Stimulated activated CD8-positive, alpha-beta memory T cell treated with anti-CD3 and anti-CD28 coated beads, Interleukin-7, amount 100 ng/mL, for 48 hours (primary cell): ENCODE measurements at regions not wholly inside any gene's neighbourhood (a gene's known extent, or its start where the extent isn't known, plus 50 kb on each side); places are given as distances from the start of the nearest gene placed in this dataset.
"Not testable (repeated sequence)": the region's sequence is repeated elsewhere in the genome, so short reads cannot be mapped to it uniquely, and the experiment has no call there.

Source experiments
- DNase-seq, 2 donors: peaks; one replicate each; pipeline ENCODE4 v3.0.0-alpha.2; 2020; ENCODE audit warnings: low read depth in 1 of 2; ENCODE audit errors: extremely low read depth in 1 of 2

DNA sequence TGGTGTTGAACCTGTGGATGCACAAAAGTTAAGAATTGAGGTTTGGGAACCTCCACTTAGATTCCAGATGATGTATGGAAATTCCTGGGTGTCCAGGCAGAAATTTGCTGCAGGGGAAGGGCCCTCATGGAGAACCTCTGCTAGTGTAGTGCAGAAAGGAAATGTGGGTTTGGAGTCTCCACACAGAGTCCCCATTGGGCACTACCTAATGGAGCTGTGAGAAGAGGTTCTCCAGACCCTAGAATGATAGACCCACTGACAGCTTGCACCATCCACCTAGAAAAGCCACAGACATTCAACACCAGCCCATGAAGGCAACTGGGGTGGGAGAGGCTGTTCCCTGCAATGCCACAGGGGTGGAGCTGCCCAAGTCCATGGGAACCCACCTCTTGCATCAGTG is 1032.8 kb upstream of the EPHA6 start:
- DNase-seq, result no peak

DNA sequence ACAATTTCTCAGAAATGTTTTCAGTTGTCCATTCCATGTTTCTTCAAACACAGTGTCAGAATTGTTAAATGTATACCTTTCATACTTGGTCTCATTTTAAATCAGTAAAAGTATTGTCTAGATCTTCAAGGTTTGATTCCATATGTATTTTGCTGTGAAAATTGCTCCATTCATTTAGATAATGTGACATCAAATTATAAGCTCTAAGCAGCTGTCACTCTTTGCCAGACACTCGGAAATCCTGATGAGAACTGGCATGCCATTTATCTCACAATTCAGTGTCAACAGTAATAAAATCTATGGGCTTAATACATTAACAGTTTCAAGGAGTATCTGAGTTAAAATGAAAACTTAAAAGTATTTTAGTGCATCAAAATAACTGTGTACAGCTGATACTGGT is 1025.3 kb upstream of the EPHA6 start:
- no peak for DNase-seq

DNA sequence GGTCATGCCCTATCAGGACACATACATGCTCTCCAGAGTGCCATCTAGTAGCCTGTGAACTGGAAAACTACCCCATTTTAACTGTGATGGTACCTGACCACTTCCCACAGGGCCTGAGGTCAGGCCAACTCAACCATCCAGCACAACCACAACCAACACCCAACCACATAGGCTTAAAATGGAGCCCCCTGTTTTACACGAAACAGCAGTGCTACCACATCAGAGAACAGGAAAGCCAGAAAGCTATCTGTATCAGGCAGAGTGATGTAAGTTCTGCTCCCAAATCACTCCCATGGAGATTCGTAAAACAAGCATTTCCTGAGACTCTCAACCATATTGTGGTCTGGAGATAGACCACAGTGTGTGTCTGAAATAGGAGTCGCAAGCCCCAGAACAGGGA is 1017.3 kb upstream of the EPHA6 start:
- DNase-seq, result no peak

DNA sequence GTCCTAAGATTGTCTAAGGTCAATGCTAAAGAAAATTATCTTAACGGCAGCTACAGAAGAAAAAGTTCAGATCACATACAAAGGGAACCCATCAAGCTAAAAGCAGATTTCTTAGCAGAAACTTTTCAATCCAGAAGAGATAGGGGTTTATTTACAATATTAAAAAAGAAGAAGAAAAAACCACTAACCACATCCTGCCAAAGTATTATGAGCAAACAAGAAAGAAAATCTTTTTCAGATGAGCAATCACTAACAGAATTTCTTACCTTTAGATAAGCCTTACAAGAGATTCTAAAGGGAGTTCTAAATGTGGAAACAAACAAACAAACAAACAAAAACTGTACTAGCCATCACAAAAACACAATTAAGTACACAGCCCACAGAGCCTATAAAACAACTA is 1015.8 kb upstream of the EPHA6 start:
- no peak for DNase-seq

DNA sequence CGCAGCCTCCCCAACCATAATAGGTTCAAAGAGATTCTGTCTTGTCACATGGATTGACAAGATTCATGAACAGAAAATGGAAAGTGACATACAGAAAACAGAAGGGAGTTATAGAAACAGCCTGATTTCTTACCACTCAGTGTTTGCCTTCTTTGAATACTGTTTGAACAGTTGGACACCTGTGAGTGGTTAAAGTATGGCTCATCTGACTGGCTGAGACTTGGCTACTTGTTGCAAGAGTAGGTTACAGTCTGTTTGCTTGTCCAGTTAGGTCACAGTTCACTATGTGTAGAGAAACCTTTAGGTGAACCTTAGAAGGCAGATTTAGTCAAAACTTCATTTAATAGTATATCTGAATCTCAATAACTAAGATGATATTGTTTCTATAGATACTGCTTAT is 1003.9 kb upstream of the EPHA6 start:
- no peak for DNase-seq

DNA sequence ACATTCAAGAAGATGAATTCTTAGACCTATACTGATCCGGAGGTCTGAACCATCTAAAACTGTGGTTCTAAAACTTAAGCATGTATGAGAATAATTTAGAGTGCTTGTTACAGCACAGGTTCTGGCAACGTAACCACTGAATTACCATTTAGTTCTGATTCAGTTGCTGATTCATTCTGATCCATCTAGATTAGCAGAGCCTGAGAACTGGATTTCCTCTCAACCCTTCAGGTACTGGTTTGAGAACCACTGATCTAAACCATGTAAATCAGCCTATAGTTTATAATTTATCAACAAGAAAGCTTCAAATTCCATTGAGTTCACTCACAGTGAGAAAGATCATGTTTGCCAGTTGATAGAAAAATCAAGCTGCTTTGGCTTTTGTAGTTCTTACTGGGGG is 1001.1 kb upstream of the EPHA6 start:
- DNase-seq, result no peak

DNA sequence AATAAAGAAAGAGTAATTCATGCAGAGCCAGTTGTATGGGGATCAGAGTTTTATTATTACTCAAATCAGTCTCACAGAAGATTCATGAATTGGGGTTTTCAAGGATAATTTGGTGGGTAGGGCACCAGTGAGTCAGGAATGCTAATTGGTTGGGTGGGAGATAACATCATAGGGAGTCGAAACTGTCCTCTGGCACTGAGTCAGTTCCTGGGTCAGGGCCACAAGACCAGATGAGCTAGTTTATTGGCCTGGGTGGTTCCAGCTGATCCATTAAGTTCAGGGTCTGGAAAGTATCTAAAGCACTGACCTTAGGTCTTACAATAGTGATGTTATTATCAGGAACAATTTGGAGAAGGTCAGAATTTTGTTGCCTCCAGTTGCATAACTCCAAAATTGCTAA is 998.6 kb upstream of the EPHA6 start:
- DNase-seq, result no peak

DNA sequence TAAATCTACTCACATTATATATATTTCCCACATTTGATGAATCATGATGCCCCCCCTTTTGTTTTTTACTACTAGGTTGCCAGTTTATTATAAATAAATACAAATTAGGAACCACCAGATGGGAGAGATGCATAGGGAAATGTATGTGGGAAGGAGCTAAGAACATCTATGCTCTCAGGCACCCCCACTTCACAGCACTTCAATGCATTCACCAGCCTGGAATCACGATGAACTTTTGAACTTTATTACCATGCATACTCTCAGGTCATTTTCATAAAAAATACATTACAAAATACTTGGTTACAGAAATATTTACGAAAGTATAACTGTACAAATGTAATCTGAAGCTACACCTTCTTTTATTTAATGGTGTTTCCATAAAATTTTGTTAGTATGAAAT is 988.0 kb upstream of the EPHA6 start:
- no peak for DNase-seq

DNA sequence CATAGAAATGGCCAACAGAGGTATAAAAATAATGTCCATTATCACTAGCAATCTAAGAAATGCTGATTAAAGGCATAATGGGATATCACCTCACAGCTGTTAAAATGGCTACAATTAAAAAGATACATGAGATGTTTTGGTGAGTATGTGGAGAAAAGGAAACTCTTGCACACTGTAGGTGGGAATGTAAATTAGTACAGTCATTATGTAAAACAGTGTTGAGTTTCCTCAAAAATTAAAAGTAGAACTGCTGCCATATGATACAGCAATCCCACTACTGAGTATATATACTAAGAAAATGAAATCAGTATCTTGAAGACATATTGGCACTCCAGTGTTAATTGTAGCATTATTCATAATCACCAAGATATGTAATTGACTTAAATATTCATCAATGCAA is 982.2 kb upstream of the EPHA6 start:
- DNase-seq, result no peak

DNA sequence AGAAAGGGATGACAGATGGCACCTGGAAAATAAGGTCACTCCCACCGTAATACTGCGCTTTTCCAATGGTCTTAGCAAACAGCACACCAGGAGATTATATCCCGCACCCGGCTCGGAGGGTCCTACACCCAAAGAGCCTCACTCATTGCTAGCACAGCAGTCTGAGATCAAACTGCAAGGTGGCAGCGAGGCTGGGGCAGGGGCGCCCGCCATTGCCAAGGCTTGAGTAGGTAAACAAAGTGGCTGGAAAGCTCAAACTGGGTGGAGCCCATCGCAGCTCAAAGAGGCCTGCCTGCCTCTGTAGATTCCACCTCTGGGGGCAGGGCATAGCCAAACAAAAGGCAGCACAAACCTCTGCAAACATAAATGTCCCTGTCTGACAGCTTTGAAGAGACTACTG is 953.8 kb upstream of the EPHA6 start:
- not testable (repeated sequence) for DNase-seq

DNA sequence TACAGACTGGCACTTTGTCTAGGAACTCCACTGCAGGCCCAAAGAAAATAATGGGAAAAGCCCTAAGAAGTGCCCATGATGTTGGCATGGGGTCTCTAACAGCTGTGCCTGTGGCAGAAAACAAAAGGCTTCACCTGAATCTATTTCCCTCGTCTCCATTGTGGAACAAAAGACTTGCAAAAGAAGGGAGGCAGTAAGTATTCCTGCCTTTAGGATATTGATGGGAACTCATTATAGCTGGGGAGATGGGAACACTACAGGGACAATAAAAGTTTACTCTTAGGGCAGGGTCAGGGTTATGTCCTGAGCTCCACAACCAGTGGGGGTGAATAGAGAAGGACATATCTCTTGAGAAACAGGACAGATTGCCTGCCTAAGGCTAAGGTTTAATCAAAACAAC is 930.6 kb upstream of the EPHA6 start:
- DNase-seq, result no peak

DNA sequence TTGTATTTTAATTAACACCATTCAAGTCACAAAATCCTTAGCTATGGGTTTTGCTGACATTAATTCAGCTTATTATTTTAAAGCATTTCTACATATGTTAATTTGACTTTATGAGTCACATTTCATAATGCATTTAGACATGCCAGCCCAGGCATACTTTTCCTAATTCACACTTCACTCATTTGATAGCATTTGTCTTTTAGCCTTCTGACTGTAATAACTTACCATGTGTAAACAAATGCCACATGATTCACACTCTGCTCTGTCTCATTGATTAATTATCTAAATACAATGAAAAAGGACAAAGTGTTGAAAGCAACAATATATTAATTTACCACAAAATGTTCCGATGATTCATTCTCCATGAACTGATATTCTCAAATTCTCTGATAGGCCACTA is 927.8 kb upstream of the EPHA6 start:
- DNase-seq, result no peak

DNA sequence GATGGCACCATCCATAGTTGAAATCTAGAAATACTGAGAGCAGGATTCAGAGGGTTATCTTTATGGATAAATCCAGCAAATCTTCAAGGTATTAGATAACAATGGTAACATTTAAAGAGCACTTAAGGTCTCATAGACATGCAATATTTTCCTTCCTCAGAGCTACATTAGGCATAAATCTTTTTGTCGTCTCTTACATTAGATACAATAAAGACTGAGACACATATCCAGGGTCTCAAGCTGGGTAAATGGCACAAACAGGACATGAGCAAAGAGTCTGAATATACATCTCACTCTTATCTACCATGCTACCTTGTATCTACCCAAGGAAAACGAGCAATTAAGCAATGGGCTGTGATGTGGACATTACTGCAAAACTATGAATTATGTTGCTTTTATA is 927.3 kb upstream of the EPHA6 start:
- DNase-seq, result no peak

DNA sequence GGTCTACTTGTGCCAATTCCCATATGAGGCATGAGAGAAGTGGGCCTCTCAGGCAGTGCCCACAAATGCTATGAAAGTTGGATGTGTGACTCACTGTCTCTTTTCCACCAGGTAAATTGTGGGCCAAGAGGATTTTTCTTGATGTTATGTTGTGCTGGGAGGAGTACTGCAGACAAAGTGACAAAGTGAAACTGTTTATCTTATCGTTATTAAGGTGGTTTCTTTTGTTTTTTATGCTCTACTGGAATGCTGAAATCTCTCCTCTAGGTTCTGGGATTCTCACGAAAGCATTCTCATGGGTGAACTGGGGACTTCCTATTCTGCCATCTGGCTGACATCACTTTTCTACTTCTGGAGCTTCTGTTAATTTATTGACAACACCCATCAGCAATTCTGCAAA is 919.6 kb upstream of the EPHA6 start:
- no peak for DNase-seq

DNA sequence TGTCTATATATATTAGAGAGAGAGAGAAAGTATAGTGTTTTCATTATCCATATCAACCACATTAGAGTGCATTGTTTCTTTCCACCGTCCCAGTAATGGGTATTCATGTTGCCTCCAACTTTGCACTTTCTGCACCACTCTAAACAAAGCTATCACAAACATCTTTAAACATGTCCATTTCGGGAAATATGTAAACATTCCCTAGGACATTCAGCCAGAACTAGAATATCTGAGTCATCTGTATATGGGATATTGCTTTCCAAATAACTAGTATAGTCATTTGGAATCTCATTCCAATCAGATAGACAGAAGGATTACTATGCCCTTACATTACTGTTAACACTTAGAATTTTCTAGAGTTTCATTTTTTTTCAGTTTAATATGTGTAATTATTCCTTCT is 914.9 kb upstream of the EPHA6 start:
- DNase-seq, result no peak

DNA sequence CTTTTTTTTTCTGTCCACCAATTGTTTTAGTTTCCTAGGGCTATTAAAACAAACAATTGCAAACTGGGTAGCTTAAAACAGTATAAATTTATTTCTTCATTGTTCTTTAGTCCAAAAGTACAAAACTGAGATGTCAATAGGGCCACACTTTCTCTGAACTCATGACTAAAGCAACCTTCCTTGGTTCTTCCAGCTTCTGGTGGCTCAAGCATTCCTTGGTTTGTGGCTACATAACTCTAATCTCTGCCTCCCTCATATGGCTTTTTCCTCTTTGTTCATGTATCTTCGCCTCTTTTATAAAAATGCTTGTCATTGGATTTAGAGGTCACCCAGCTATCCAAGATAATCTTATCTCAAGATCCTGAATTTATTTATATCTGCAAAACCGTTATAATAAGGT is 914.5 kb upstream of the EPHA6 start:
- no peak for DNase-seq

DNA sequence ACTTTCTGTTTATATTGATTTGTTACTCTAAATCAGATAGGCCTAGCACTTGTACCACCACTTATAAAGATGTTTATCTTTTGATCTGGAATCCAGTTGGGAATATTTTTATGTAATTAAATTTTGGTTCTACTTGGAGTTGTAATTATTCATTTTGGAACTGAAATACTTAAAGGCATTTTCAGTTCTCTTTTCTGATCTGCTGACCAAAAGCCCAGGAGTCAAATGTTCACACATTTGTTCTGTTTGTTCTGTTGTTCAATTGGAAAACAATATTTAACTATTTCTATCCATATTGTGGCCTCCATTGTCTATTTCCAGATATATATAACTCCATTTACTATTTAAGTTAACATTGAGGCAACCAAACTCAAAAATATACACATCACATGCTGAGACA is 912.4 kb upstream of the EPHA6 start:
- no peak for DNase-seq

DNA sequence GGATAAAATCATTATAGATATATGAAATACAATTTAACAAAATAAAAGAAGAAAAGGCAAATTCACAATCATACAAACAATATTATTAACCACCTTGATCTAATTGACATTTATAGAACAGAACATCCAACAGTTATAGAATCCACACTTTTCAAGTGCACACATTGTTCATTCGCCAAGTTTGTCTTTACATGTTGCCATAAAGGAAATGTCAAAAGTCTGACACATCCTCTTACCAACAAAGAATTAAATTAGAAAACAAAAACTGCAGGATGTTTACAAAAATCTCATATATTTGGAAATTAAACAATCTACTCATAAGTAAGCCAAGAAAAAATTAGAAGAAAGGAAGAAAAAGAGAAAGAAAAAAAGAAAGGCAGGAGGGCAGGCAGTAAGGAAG is 909.2 kb upstream of the EPHA6 start:
- DNase-seq, result no peak

DNA sequence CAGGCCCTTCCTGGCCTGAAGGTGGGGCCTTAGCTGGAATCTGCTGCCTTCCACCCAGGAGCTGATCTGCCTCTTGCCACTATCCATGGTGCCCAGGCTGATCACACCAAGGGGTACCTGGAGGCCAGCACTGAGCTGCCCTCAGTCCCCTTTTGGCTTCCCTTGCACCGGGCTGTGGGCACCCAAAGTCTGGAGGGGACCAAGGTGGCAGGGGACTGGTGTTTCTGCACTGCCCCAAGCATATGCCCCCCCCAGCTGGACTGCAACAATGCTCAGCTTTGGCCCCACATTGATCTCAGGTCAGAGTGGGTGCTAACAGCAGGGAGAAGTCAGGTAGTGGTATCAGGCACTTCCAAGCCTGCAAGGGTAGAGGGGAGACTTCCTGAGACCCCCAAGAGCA is 902.6 kb upstream of the EPHA6 start:
- DNase-seq, result no peak

DNA sequence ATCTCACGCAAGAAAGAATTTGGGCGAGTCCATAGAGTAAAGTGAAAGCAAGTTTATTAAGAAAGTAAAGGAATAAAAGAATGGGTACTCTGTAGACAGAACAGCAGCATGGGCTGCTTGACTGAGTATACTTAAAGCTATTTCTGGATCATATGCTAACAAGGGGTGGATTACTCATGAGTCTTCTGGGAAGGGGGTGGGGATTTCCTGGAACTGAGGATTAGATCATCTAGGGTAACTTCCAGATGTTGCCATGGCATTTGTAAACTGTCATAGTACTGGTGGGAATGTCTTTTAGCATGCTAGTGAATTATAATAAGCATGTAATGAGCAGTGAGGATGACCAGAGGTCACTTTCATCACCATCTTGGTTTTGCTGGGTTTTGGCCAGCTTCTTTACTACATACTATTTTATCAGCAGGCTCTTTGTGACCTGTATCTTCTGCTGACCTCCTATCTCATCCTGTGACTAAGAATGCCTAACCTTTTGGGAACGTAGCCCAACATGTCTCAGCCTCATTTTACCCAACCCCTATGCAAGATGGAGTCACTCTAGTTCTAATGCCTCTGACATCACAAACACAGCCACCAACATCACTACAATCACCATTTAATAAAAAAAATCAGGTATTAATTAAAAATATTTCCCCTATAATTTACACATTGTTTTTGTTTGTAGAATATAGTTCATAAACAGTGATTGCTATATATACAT is 890.7 kb upstream of the EPHA6 start:
- peak in 1 of 2 donors; percentile 6 for DNase-seq

DNA sequence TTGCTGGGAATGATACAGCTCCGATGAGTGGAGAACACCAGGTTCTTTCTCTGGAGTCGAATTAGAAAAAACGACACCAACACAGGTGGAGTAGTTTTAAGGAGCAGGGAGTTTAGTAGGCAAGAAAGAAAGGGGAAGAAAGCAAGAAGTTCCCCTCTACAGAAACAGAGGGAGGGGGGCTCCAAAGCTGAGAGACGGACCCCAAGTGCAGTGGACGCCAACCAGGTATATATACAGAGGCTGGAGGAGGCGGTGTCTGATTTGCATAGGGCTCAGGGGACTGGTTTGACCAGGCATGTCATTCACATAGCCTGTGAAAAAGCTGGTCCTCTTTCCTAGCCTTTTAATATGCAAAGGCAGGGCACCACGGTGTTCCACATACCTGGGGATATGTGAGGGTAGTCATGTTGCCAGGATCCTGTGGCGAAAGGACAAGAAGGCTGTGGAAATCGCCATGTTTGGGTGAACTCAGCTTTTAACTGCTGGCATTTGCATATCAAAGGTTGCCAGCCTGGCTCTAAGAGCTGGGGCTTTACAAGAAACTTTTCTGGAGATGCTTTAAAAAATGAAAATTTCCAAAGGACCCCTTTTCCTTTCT is 887.4 kb upstream of the EPHA6 start:
- DNase-seq, result no peak

DNA sequence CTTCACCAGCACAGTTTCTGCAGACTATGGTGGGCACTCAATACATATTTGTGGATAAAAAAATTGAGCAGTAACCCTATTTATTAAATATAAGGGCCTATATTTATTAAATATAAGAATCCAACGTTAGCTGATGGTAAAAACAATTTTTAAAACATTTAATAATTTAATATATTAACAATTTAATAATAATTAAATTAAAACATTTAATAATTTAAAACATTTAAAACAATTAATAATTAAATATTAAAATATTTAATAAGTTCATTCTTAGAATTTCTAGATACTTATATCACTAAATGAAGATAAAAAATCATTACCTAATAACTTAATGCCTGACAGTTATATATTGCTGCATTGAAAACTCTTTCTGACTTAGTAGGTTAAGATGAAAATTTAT is 880.2 kb upstream of the EPHA6 start:
- DNase-seq, result no peak

DNA sequence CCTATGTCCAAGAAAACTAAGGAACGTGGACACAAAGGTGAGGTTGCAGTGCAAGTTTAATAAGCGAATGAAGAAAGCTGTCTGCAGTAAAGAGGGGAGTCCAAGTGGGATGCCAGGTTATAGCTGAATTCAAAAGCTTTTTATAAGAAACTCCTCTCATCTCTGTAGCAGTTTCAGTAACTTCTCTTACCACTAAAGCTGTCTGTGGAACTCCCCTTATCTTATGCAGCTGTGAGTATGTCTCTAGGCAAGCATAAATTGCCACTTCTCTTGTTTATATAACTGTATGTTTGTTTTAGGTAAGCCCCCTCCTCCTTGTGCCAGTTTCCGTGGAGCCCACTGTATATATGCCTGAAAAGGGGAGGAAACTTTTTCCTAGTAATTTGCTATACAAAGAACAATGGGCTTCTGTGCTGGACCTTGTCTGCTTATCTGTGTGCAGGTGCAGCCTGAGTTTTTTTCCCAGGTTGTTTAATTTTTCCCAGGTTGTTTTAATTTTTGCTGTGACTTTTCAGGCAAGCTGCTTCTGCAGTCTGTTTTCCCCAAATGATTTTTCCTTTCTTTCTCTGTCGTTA is 875.1 kb upstream of the EPHA6 start:
- DNase-seq, result no peak
